Colonic mucosa (tissue), 4 donors: ENCODE measurements at regions not wholly inside any gene's neighbourhood (a gene's known extent, or its start where the extent isn't known, plus 50 kb on each side); places are given as distances from the start of the nearest gene placed in this dataset.

ENCODE experiments used
- DNase-seq: peaks from one replicate; pipeline ENCODE4 v3.0.0-alpha.2; 2020
- H3K27ac ChIP-seq: fragments of 200-600 bp; one replicate; pipeline ENCODE4 v1.8.0; 2021
- H3K27me3 ChIP-seq: fragments of 200-600 bp; one replicate; pipeline ENCODE4 v1.8.0; 2021
- H3K36me3 ChIP-seq: fragments of 200-600 bp; one replicate; pipeline ENCODE4 v1.8.0; 2021
- H3K4me1 ChIP-seq: fragments of 200-600 bp; one replicate; pipeline ENCODE4 v1.8.0; 2021; ENCODE audit warnings: mild to moderate bottlenecking
- H3K4me3 ChIP-seq: fragments of 200-600 bp; one replicate; pipeline ENCODE4 v1.8.0; 2021
- H3K9ac ChIP-seq, 2 donors: one replicate each; pipeline ENCODE4 v1.7.0; 2013; ENCODE audit warnings: control low read depth in 2 of 2, low read depth in 2 of 2, low read length in 2 of 2
- H3K9me3 ChIP-seq: fragments of 200-600 bp; one replicate; pipeline ENCODE4 v1.8.0; 2021
- intact Hi-C: fragments of 100-400 bp; cut with DNase I; formaldehyde crosslinking; loops from one replicate; pipeline ENCODE4 v1.14.1; 2022
- TF ChIP-seq, protein P1 (sequence below): fragments of 200-600 bp; IDR thresholded peaks from one replicate; pipeline ENCODE4 v1.8.0; 2022; ENCODE audit warnings: antibody characterized with exemption, mild to moderate bottlenecking
- donor health status: healthy.
- donor health status: DM: no; HTN: no; CAD: no.
- donor health status: DM: no; HTN: no; CAD: no.

GRCh38 chr20:39916236-39916765, 772.7 kb downstream of the MAFB start:
- DNase-seq = no peak
- no peak overlapping the region for H3K4me3 ChIP-seq
- no peaks in the 10 kb centered on the region for H3K27me3 ChIP-seq
- H3K4me1 ChIP-seq = no peaks in the 10 kb centered on the region
- H3K9ac ChIP-seq = no peak overlapping the region
- H3K36me3 ChIP-seq = no peaks in the 10 kb centered on the region
- H3K27ac ChIP-seq = no peak overlapping the region
- TF ChIP-seq, protein P1, sequence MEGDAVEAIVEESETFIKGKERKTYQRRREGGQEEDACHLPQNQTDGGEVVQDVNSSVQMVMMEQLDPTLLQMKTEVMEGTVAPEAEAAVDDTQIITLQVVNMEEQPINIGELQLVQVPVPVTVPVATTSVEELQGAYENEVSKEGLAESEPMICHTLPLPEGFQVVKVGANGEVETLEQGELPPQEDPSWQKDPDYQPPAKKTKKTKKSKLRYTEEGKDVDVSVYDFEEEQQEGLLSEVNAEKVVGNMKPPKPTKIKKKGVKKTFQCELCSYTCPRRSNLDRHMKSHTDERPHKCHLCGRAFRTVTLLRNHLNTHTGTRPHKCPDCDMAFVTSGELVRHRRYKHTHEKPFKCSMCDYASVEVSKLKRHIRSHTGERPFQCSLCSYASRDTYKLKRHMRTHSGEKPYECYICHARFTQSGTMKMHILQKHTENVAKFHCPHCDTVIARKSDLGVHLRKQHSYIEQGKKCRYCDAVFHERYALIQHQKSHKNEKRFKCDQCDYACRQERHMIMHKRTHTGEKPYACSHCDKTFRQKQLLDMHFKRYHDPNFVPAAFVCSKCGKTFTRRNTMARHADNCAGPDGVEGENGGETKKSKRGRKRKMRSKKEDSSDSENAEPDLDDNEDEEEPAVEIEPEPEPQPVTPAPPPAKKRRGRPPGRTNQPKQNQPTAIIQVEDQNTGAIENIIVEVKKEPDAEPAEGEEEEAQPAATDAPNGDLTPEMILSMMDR = no peak
- intact Hi-C loops = no loop called here
- H3K9me3 ChIP-seq = no peaks in the 10 kb centered on the region

GRCh38 chr20:39913274-39913673, 775.8 kb downstream of the MAFB start:
- Histone ChIP-seq H3K27me3 (no peaks in the 10 kb centered on the region), H3K27ac (no peak overlapping the region), H3K36me3 (no peaks in the 10 kb centered on the region), H3K4me3 (no peak overlapping the region), H3K9me3 (no peaks in the 10 kb centered on the region), H3K9ac (no peak overlapping the region), H3K4me1 (no peaks in the 10 kb centered on the region)
- TF ChIP-seq, protein P1 = no peak
- DNase-seq = no peak
- intact Hi-C loops = no loop called here

GRCh38 chr20:39911497-39911896, 777.5 kb downstream of the MAFB start:
- TF ChIP-seq, protein P1 = no peak
- Histone ChIP-seq H3K4me1 (no peaks in the 10 kb centered on the region), H3K9me3 (no peaks in the 10 kb centered on the region), H3K27ac (no peak overlapping the region), H3K9ac (no peak overlapping the region), H3K36me3 (no peaks in the 10 kb centered on the region), H3K27me3 (no peaks in the 10 kb centered on the region), H3K4me3 (no peak overlapping the region)
- intact Hi-C loops = no loop called here
- no peak for DNase-seq

DNA sequence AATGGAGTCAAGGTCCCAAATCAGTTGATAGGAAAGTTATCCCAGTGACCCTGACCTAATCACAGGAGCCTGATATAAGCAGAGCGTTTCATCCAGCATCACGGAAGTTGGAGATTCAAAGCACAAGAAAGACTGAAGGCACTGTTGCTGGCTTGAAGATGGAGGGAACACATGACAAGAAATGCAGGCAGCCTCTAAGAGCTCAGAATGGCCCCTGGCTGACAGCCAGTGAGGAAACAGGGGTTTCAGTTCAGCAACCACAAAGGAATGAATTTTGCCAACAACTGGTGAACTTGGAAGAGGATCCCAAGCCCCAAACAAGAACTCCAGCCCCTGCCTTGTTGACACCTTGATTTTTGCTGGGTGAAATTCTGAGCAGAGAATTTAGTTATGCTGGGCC, 778.5 kb downstream of the MAFB start:
- intact Hi-C loops = no loop called here
- Histone ChIP-seq H3K27me3 (no peaks in the 10 kb centered on the region), H3K36me3 (no peaks in the 10 kb centered on the region), H3K4me1 (no peaks in the 10 kb centered on the region), H3K9me3 (no peaks in the 10 kb centered on the region), H3K9ac (no peak overlapping the region), H3K4me3 (no peak overlapping the region), H3K27ac (no peak overlapping the region)
- TF ChIP-seq, protein P1 = no peak
- DNase-seq = no peak

GRCh38 chr20:39909447-39909846, 779.6 kb downstream of the MAFB start:
- TF ChIP-seq, protein P1 = no peak
- no peaks in the 10 kb centered on the region for H3K27me3 ChIP-seq
- intact Hi-C loops = no loop called here
- no peak overlapping the region for H3K27ac ChIP-seq
- no peak overlapping the region for H3K4me3 ChIP-seq
- DNase-seq = peak; percentile 22
- no peaks in the 10 kb centered on the region for H3K36me3 ChIP-seq
- H3K4me1 ChIP-seq = no peaks in the 10 kb centered on the region
- no peaks in the 10 kb centered on the region for H3K9me3 ChIP-seq
- H3K9ac ChIP-seq = no peak overlapping the region
